NCI-H2227 (cell line): ENCODE measurements at regions not wholly inside any gene's neighbourhood (a gene's known extent, or its start where the extent isn't known, plus 50 kb on each side); places are given as distances from the start of the nearest gene placed in this dataset.
"Not testable (repeated sequence)": the region's sequence is repeated elsewhere in the genome, so short reads cannot be mapped to it uniquely, and the experiment has no call there.

Source experiments
- DNase-seq: peaks from one replicate; lab custom pipeline; 2025; ENCODE audit not compliant: unreplicated experiment; lab: John Stamatoyannopoulos, UW

DNA sequence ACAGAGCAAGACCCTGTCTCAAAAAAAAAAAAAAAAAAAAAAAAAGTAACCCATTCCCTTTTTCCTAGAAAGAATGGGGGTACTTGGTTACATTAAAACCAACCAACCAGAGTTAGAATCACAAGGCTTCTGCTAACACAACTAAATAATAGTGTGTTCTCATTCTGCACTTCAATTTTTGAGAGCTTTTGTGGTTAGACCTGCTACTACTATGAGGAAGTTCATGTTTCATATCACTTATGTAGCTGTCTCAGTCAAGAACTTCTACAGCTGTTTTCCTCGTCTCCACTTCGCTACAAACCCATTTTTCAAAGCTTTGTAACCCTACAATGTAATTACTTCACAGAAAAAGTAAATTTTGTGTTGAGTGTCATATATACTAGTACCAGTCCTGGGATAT lies 58.3 kb downstream of the PDHA2 start:
- no peak for DNase-seq

DNA sequence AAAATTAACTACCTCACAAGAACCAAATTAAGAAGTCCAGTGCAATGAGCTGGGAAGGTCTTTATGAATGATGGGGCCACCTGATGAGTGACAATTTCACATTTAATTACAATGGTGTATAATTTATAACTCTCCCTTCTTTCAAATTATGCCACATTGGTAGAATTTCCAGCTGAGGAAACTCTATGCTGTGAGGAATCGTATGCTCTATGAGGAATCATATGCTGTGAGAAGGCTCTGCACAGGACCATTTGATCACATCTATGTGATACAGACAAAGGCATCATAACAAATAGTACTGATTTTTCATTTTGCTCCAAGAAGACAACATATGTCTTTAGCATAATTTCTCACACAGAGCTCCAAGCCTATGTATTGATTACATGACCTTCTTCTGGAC lies 69.3 kb downstream of the PDHA2 start:
- no peak for DNase-seq

DNA sequence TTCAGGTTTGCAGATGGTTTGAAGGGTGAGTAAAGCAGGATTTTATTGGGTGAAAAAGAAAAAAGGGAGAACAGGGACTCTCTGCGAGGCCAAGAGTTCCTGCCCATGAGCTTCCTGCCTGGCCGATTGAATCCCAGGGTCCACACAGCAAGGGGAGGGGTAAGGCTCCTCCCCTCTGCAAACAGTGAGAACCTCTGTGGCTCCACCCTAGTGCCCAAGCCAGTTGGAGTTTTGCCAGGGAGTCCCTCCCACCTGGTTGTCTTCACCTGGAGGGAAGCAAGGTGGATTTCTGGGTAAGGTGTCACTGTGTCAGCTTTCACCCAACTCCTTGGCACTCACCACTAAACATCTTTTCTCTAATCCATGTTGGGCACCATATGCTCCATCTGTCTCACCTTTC lies 70.9 kb downstream of the PDHA2 start:
- DNase-seq, result no peak

DNA sequence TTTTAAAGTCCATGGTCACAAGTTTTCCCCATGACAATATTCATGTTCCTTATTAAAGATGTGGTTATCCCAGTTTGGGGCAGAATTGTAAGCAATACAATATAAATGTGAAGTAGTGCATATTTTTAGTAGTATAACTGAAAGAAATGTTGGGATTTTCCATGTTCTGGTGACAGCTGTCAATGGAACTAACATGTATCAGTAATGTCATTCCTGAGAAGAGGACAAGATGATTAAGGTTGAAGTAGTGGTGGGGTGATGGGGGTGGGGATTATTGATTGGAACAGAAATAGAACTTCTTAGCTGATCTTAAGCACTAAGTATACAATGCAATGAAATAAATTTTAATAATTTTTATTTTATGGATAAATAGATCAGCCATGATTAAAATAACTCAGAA lies 81.6 kb downstream of the PDHA2 start:
- no peak for DNase-seq

DNA sequence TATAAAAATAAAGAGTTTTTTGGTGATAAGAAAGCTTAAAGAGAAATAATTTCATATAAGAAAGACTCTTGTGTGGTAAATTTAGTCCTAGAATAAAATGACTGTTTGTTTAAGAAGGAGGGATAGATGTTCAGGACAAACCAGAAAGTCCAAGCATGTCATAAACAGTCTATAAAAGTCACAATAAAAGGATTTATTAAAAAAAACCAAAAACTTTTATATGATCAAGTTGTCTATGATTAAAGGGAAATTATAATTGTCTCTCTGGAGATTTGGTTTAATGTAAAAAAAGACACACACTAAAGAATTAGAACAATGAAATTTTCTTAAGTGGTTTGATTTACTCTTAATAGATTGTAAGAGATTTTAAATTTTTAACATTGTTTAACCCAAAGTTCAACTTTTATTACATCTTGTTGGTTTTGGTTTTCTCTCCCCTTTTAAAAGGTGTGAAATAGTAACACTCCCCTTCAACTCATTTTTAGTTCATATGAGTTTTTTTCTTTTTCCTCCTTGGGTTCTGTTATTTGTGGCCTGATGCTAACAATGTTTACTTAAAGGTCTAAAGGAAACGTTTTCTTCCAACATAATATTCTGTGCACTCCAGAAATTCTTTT lies 89.7 kb downstream of the PDHA2 start:
- DNase-seq, result peak; percentile 2

DNA sequence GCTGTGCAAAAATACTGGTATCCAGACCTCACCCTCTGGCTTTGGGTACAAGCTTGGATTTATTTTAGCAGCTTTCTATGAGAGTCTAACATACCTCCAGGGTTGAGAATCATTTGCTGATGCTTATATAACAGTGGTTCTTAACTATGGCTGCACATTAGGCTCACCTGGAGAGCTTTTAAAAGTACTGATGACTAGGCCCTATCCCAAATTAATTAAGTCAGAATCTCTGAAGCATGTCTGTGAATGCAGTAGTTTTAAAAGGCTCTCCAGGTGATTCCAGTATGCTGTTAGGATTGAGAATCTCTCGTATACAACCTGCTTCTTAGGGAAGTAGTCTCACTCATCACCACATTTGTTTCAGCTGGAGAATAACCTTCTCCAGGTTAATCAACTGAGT lies 99.2 kb downstream of the PDHA2 start:
- no peak for DNase-seq

DNA sequence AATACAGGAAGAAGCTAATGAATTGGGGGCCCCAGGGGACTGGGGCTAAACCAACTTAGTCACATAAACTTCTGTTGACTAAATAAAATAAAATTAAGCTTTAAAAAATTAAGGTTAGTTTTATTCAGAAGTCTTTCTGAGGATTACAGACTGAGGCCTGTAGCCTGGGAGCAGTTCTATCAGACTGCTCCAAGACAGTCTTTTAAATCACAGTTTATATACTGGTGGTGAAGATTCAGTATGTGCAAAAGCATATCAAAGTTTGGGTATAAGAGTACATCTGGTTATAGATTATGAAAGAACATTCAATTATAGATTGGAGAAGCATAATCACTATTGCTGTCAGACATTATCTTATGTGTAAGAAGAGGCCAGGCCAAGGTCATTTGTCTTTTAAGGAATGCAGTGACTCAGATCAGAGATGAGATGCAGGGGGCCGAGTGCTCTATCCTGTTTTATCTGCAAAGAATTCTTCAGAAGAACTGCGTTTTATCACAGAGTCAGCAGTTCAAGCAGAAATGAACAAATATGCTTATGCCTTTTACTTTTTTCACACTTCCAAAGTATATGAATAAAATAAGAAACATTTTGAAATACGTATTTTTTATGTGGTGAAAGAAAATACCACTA lies 109.4 kb downstream of the PDHA2 start:
- no peak for DNase-seq

DNA sequence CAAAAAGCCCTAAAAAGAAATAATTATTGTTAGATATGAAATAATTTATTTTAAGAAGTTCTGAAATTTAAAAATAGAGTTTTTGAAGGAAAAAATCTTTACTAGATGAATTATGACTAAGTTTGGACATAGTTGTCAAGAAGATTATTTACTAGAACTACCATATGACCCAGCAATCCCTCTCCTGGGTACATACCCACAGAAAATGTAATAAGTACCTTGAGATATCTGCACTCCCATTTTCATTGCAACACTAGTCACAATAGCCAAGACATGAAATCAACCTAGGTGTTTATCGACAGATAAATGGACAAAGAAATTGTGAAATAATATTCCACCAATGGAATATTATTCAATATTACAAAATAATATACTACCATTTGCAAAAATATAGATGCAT lies 109.9 kb downstream of the PDHA2 start:
- no peak for DNase-seq

DNA sequence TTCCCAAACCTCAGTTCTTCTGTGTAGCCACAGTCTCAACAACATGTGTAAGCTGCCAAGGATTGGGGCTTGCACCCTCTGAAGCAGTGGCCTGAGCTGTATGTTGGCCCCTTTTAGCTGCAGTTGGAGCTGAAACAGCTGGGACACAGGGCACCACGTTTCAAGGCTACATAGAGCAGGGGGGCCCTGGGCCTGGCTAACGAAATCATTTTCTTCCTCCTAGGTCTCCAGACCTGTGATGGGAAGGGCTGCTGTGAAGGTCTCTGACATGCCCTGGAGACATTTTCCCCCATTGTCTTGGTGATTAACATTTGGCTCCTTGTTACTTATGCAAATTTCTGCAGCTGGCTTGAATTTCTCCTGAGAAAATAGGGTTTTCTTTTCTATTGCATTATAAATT lies 112.6 kb downstream of the PDHA2 start:
- not testable (repeated sequence) for DNase-seq

DNA sequence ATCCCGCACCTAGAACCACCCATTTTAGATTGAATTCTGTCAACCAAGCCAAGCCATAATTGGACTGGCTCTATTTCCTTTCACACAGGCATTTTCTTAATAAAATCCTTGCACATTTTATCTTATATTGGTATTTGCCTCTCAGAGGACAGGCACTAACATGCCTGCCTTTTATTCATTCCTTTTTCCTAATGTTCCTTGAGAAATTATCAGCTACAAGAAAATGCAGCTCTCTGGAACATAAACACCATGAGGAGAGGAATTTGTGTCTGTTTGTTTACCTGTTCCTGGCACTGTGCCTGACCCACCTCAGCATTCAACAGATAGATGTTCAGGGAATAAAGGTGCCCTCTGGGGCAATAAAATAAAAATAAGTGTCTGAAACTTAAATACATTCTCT lies 116.2 kb downstream of the PDHA2 start:
- DNase-seq, result no peak

DNA sequence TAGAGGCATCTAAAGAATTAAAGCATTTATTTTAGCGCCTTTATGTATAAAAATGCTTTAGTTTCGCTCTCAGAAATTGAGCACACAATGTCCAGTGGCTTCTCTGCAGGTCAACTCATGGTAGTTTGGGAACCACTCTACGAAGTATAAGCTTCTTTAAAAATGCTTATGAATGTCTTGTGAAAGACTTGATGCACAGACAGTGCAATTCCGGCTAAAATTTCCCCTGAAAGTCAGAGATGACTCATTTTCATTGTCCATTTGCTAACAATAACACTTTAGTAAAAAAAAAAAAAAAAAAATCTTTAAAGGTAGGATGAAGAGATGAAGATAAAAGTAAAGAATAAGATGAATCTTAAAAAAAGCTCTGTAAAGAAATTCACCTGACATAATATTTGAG lies 117.2 kb downstream of the PDHA2 start:
- DNase-seq, result no peak

DNA sequence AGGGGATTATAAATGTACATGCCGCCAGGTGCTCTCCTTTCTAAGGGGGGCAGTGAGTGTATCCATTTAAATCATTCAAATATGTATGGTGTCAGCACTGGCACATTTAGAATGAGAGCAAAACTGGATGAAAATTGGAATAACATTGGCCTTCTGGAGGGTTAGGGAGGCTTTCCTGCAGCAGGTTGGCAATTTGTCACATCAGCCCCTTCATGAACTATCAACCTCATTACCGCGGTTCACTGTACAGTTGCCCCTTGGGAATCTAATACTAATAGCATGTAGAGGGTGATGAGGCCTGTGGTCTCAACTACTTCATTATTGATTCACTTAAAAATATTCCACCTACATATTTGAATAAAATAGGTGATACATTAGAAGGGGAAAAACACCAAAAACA lies 117.9 kb downstream of the PDHA2 start:
- no peak for DNase-seq

DNA sequence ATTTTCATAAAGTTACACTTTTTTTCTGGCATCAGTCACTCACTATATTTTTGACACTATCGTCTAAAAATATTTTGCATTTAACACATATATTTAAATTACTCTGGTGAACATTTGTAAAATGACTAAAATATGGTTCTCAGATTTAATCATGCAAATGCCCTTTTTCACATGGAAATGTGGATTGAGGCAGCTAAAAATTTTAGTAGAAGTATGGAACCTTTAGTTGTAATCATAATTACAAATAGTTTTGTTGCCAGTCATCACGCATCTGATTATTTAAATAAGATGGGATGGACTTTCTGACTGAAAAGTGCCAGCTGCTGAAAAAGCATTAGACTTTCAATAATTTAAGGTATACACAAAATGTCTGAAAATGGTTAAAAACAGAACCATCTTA lies 119.3 kb downstream of the PDHA2 start:
- no peak for DNase-seq

DNA sequence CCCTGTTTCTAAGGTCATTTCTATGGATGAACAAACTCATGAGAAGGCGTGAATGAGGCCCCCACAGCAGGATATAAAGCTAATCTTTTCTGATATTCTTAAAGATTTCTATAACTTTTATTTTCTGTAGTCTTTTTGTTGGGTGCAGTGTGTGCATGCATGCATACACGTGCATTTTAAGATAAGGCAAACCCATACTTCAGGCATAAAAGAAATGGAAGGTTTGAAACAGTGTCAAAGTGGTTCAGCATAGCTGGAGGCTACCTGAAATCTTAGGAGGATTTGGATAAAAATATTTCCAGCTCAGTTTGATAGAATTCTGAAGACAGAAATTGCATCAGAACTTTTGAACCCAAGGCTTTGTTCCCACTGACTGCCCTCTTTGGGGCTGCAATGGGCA lies 119.7 kb downstream of the PDHA2 start:
- DNase-seq, result no peak

DNA sequence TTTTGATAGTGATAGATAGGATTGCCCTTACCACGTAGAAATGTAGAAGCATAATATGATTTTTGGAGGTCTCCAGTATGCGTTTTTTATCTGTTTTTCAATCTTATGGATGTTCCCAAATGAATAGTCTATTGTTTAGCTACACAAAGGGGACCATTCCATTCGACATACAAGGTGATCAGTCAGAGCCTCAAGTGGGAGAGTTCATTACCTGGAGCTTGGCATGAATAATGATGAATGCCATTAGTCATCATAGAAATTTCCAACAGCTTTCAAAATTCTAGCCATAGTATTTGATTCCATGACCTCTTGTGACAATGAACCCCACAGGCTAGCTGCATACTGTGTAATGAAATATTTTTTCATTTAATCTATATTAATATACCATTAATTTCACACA lies 123.6 kb downstream of the PDHA2 start:
- DNase-seq, result no peak

DNA sequence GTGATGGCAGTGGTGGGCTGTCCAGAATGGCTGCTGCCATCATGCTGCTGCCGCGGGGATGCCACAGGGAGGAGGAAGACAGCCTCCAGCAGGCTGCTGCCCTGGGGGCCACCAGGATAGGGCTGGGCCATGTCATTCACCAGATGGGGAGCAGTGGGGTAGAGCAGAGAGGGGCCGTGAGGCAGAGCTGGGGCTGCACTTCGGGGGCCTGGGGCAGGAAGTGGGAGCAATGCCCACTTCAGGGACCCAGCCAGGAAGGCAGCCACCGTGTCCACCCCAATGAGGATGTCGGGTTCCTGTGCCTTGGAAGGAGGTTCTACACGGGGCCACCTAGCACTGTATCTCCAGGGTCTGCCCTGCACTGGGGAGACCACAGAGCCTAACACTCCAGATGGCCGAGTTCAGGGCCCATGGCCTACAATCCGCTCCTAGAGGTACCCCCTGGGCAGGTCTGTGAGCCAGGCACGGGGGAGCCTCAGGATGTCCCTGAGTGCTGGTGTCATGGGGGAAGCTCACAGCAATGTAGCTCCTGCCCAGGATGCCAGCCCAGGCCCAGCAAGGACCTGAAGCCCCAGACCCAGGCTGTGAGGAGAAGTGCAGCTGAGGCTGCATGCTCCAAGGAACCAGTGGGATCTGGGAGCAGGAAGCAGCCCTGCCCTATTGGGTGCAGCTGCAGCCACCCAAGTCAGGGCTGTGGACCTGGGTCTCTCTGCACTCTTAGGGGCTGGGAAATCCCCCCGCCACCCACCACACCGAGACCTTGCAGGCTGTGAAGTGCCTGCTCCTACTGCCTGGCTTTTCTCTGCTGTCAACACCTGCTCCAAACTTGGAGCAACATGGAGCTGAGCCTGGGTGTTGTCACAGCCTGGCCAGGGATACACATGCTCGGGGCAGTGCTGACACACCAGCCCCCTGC lies 140.3 kb downstream of the PDHA2 start:
- no peak for DNase-seq

DNA sequence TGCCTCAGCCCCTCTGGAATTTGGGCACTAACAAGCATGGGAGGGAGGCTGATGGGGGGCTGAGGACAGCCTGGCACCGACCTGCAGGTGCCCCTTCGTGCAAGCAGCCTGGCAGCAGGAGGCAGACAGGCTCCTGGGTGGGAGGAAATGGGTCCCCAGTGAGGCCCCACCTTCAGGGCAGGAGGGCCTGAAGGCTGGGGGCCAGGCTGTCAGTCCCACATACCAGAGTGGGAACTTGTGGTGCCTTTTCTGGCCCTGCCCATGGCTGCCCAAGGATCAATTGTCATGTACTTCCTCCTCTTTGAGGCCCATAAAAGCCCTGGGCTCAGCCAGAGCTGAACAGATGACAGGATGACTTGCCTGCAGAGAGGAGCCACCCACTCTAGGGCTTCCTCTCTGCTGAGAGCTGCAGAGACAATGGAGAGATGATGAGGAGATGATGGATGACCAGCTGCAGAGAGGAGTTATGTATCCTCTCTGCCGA lies 141.0 kb downstream of the PDHA2 start:
- DNase-seq, result no peak

DNA sequence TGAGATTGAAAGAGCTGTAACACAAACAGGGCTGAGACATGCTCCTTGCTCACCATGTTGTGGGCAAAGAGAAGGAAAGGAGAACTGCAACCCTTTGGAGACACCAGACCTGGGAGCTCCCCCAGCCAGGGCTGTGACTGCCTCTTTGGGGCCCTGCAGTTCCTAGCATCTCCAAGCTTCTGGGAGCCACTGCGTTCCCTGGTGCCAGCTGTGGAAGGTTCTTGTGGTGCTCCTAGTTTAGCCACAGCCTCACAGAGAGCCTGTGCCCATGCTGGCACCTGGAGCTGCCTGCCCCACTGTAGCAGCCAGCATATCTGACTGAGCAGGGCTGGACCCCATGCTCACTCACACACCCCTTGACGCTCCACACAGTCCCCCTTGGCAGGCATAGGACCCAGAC lies 141.7 kb downstream of the PDHA2 start:
- no peak for DNase-seq

DNA sequence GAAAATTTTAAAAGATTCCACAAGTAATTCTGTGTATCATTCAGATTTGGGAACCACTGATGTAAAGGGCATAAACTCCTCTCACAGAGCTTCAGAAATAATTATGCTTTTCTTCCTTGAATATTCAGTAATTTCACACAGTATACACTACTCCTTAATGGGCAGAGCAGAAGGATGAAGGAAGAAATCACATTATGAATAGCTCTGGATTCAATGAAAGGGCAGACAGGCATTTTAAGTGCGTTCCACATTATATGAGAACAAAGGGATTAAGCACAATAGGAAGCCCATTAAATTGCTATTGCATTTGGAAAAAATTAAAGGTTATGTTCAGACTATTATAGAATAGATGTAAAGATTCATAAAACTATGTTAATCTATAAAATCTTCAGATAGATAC lies 142.6 kb downstream of the PDHA2 start:
- DNase-seq, result no peak

DNA sequence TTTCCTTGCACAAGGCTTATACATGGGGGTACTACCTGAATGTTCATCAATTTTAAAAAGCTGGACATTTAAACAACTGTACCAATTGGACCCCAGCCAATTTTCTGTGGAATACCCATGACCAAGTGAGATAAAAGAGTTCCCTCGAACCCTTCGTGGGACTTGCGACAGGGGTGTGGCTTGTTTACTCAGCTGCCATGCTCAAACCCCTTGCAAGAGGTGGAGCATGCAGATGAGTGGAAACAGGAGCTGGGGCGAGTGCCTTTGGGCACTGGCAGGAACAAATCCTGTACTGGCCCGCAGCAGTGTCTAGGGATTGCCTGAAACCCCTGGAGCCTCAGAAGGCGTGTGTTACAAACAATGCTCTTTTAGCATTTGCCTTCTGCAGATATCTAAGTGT lies 144.2 kb downstream of the PDHA2 start:
- DNase-seq, result no peak

DNA sequence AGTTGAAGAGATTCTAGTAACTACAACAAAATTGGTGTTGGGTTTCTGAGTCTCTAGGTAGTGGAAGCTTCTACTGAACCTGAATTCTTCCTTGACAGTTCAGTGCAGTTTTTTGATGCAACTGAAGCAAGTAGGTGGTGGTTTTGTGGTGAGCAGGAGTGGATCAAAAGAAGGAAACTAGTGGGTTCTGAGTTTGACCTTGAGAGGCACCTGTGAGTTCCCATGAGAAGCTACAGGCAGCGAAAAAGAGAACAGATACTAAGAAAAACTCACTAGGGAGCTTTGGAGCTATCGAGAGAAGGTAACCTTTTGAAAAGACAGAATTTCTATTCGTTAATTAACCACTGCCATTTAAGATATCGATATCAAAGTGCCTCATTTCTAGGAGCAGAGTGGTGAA lies 145.2 kb downstream of the PDHA2 start:
- DNase-seq, result no peak
